Effector CD8-positive, alpha-beta T cell (primary cell): ENCODE measurements at regions not wholly inside any gene's neighbourhood (a gene's known extent, or its start where the extent isn't known, plus 50 kb on each side); places are given as distances from the start of the nearest gene placed in this dataset.
"Not testable (repeated sequence)": the region's sequence is repeated elsewhere in the genome, so short reads cannot be mapped to it uniquely, and the experiment has no call there.

Experiments used
- DNase-seq: peaks from one replicate; lab custom pipeline; 2025; lab: John Stamatoyannopoulos, UW

DNA sequence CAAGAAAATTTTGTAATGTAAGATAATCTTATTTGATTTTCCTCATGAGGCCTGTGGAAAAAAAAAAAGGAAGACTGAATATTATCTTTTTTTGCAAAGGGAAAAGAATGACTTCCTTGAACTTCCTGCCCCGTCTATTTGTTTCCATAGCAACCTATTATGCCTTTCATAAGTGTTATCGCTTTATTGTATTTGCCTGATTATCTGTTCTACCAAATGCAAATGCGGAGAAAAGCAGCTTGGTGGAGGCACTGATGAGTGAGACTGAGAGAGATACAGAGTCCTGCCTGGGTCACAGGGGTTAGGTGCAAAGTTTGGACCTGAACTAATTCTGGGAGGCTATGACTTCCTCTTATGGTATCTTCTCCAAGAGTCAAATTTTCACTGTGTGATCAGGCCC is 334.0 kb upstream of the KCNMB2 start:
- DNase-seq, result no peak

DNA sequence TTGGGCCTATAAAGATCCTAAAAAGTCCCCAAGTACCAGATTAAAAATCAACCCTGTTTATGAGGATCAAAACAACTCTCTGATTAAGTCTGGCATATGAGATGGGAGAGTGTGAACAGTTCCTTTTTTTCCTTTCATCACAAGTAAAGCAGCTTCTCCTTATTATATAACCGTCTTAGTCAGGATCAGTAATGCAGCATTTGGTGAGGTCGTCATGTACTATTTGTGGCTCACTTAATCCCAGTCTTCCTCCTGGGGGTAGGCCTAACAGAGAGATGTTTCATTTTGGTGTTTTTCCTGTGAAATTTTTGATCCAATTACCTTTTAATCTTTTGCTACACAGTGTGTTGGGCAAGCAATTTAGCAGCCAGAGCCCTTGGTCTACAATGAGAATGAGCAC is 333.1 kb upstream of the KCNMB2 start:
- DNase-seq, result no peak

DNA sequence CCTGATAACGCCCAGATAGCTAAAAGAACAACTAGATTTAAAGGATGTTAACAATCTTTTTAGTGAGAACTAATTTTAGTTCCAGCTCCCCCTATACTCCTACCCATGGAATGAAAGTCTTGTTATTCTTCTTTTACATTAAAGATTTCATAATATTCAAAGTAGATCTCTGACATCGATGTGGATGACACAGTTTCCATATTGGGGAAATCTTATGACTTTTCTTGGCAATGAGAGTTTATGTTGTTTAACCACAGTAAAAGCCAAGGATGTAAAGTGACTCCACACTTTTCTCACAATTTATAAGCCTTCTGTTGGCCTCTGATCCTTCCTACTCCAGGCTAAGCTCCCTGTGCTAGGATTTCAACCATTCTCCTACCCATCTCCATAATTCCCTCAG is 332.6 kb upstream of the KCNMB2 start:
- DNase-seq, result no peak

DNA sequence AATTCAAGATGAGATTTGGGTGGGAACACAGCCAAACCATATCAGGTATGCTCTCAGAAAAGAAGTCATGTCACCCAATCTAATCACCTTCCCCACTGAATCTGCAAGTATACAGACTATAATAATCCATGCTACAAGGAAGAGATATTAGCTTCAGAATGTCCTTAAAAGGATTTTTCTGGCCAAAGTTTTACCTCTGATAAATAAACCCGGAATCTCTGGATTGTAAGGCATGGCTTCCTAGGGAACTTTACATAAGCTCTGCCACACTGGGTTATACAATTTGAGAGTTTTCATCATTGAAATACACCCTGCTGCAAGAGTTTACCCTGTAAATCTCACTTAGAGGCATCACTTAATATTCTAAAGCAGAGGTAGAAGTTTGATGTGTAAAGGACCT is 330.5 kb upstream of the KCNMB2 start:
- DNase-seq, result no peak

DNA sequence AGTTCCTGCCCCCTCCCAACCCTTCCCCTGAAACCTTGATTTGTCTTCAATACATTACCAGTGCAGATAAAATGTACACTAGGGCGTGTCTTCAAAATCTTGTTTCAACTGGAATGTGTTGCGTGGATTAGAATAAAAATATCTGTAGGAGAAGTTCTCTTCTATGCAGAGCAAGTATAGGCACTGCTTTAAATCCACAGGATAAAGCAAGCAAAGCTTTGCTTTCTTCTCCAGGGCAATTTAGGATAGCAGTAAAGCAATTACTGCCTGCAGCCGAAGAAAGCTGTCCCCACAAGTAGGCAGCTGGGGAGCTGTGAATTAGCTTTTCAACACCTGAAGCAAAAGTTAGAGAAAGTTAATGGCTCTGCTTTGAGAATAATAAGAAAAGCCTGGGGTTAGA is 329.7 kb upstream of the KCNMB2 start:
- DNase-seq, result no peak

DNA sequence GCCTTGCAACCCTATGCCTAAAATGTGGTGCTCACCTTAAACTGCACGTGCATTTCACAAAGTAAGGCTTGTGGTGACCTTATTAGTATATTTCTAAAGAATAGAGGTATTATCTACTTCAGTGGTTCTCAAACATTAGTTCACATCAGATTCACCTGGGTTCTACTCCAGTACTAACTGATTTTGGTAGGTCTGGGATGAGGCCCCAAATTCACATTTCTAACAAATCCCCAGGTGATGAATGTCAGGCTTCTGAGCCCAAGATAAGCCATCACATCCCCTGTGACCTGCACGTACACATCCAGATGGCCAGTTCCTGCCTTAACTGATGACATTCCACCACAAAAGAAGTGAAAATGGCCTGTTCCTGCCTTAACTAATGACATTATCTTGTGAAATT is 329.1 kb upstream of the KCNMB2 start:
- DNase-seq, result not testable (repeated sequence)

DNA sequence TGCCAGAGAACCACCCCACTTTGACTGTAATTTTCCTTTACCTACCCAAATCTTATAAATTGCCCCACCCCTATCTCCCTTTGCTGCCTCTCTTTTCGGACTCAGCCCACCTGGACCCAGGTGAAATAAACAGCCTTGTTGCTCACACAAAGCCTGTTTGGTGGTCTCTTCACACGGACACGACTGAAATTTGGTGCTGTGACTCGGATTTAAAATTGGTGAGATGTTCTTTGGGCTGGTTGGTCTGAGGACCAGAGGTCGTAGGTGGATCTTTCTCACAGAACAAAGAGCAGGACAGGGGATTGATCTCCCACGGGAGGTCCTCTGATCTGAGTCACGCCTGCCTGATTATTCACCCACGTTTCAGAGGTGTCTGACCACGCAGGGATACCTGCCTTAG is 328.6 kb upstream of the KCNMB2 start:
- DNase-seq, result not testable (repeated sequence)

DNA sequence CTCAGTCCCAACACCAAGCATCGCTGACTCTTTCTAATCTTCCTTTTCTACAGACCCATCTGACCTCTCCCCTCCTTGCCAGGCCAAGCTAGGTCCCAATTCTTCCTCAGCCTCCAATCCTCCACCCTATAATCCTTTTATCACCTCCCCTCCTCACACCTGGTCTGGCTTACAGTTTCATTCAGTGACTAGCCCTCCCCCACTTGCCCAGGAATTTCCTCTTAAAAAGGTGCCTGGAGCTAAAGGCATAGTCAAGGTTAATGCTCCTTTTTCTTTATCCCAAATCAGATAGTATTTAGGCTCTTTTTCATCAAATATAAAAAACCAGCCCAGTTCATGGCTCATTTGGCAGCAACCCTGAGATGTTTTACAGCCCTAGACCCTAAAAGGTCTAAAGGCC is 327.1 kb upstream of the KCNMB2 start:
- not testable (repeated sequence) for DNase-seq

DNA sequence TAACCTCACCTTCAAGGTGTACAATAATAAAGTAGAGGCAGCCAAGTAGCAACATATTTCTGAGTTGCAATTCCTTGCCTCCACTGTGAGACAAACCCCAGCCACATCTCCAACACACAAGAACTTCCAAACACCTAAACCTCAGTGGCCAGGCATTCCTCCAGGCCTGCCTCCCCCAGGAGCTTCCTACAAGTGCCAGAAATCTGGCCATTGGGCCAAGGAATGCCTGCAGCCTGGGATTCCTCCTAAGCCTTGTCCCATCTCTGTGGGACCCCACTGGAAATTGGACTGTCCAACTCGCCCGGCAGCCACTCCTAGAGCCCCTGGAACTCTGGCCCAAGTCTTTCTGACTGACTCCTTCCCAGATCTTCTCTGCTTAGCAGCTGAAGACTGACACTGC is 326.6 kb upstream of the KCNMB2 start:
- DNase-seq, result not testable (repeated sequence)

DNA sequence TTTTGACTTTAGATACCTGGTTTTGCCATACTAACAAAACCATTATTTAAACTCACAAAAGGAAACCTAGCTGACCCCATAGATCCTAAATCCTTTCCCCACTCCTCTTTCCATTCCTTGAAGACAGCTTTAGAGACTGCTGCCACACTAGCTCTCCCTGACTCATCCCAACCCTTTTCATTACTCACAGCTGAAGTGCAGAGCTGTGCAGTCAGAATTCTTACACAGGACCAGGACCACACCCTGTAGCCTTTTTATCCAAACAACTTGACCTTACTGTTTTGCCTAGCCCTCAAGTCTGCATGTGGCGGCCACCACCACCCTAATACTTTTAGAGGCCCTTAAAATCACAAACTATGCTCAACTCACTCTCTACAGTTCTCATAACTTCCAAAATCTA is 325.1 kb upstream of the KCNMB2 start:
- not testable (repeated sequence) for DNase-seq

DNA sequence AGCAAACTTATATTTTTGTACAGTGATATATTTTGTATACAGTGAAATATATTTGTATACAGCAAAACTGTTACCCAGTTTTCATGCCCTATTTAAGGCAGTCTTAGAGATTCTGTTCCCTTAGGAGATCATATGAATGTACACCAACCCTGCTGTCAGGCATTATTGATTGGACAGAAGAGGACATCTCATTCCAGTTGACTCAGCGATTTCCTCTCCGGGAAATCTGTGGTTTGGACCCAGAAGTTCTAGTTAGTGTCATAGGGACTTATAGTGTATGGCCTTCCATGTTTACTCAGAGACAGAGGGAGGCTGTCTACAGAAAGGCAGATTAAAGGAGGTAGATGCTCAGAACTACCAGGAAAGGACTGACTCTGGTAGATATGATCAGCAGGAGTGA is 318.8 kb upstream of the KCNMB2 start:
- no peak for DNase-seq

DNA sequence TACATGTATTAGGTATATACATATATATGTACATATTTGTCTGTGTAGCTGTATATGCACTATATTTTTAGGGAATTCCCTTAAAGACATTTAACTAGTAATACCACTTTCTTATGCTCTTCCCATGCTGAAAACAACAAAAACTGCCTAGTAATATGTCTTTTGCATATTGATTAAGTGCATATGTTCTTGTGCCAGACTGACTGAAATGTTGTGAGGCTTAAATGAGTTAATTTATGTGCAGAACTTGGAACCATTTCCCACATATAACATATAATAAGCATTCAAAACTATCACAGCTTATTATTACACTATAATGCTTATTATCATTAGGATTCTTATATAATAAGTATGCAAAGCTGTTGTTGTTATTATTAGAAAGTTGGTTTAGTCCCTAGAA is 318.0 kb upstream of the KCNMB2 start:
- DNase-seq, result no peak

DNA sequence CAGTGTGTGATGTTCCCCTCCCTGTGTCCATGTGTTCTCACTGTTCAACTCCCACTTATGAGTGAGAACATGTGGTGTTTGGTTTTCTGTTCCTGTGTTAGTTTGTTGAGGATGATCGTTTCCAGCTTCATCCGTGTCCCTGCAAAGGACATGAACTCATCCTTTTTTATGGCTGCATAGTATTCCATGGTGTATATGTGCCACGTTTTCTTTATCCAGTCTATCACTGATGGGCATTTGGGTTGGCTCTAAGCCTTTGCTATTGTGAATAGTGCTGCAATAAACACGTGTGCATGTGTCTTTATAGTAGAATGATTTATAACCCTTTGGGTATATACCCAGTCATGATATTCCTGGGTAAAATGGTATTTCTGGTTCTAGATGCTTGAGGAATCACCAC is 316.6 kb upstream of the KCNMB2 start:
- DNase-seq, result not testable (repeated sequence)

DNA sequence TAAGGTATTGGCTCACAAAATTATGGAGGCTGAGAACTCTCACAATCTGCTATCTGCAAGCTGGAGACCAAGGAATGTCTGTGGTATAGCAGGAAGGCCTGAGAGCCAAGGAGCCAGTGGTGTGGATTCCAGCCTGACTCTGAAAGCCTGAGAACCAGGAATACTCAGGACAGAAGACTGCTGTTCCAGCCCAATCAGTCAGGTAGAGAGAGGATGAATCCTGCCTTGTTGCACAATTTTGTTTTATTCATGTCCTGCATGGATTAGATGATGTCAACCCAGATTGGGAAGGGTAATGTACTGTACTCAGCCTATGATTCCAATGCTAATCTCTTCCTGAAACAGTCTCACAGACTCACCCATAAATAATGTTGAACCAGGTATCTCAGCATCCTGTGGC is 312.4 kb upstream of the KCNMB2 start:
- DNase-seq, result no peak

DNA sequence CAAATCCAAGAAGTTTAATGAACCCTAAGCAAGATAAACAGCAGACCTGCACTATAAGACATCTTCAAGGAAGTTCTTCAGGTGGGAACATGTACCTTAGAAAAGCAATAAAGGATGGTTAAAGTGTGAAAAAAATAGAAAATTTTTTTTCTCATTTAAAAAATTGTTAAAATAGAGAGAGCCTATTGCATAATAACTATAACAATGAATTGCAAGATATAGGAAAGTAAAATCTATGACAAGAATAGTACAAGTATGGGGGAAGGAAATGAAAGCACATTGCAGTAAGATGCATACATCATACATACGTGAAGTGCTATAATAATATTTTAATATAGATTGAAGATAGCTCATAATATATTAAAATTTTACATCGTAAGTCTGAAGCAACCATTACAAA is 310.1 kb upstream of the KCNMB2 start:
- DNase-seq, result no peak

DNA sequence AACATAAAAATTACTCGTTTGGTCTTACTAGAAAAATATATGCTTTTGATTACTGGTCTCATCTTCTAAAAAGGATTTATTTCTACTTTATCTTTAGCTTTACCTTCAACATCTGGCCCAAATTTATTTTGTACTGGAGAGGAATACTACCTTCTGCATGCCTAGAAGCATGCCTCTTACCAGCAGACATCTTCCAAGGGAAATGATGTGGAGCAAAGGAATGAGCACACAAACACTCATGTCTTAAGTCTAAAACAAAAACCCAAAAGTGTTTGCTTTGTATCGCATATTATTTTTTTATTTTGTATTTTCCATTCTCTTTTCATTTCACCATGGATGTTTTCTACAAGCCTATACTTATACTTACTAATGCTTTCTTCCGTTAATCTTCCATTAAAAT is 304.6 kb upstream of the KCNMB2 start:
- no peak for DNase-seq

DNA sequence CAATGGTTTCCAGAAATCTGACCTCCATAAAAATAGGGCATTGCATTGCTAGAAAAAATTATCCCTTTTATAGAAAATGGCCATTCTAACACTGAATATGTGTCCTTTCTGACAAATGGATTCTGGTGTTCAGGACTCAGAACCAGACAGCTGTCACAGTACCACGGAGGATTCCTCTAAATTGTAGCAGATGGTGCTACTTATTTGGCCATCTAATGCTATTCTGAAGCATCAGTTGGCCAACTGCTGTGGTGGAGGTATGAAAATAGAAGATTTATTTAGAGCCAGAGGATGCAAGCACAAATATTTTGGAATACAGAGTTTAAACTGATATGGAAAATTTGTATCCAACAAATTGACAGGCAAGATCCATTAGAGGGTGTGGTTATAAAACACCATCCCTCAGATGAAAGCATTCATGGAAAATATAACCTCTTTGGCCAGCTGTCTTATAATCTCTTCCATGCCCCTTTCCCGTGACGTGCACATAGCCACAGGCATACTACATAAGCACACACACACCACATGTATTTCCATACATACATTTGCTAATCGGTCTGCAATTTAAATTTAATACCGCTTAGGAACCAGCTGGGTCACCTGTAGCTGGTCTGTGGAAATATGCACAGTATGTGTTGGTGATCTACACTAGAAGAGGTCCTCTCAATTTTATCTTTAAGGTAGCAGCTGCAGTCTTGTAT is 302.7 kb upstream of the KCNMB2 start:
- DNase-seq, result no peak

DNA sequence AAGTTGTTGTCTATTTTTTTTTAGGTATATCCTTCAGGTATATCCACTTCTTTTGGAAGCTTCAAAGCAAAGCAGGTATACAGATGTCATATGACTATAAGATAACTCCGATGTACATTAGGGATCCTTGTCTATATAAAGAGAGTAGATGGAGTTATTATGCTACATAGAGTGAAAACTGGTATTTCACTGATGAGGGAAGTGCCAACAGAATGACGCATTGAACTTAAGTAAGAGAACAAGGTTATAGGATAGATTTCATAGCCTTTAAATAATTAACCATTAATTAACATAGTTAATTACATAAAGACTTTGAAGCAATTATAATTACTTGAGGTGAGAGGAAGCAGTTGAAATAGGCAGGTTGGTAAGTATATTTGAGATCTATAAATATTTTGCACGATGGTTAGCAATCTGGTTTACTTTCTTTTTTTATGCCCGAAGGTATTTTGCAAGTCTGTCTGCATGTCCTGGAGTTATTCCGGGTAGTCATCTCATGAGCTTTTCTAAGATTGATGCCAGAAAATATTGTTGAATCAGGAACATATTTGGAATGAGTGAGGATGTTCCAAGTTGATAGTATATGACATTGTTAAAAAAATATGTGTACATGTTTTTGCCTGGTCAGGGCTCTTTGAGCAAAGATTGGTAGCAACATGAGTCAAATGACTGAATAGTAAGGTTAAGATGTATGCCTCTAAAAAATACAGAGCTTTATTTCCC is 299.5 kb upstream of the KCNMB2 start:
- DNase-seq, result no peak

DNA sequence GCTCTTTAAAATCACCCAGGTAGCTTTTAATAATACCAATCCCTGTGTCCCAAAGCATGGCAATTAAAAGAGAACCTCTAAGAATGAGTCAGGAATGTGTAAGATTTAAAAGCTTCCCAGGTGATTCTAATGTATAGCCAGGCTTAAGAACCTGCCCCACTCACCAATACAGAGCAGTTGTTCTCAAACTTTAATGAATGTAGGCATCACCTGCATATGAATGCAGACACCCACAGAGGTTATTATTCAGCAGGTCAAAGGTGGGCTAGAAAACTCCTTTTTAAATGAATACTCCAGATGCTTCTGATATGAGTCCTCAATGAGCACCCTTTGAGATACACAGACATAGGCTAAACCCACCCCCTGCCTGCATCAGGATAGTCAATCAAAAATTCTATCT is 298.1 kb upstream of the KCNMB2 start:
- no peak for DNase-seq

DNA sequence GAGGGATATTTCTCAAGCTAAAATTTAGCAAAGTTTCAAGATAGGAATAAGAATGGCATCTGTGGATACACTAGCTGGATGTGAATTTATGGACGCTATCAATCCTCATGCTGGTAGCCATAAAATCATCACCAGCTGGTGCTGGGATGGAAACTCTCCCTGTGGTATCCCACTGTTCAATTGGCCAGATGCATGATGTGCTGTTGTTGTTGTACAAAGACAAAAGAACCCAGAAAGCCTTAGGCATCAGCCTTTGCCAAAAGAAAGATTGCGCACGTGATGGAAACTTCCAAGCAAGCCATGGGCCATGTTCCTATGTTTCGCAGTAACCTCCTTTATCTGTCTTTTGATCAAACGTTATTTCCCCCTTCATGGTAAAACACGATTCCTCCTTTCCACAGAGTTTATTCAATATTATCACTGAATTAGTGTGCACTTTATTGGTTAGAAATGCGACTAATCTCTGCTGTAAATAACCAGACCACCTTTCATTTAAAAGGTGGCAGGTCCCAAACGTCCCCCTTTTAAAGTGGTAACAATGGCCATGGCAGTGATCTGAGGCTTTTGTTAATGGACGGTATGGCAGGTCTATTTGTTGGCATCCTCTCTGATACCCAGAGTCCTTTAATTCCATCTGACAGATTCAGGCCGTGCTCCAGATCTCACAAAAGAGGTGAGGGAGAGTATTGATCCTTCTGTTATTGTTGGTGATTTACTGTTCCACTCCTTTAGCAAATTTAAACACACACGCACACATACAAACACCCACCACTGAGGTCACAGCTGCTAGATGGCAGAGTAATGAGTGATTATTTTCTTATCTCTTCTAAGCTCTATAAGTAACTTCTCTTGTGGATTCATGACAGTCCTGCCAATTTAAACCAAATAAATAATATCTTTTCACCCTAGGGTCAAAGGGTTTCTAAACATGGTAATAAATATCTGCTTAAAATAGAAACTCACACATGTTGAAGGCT is 291.2 kb upstream of the KCNMB2 start:
- DNase-seq, result no peak

DNA sequence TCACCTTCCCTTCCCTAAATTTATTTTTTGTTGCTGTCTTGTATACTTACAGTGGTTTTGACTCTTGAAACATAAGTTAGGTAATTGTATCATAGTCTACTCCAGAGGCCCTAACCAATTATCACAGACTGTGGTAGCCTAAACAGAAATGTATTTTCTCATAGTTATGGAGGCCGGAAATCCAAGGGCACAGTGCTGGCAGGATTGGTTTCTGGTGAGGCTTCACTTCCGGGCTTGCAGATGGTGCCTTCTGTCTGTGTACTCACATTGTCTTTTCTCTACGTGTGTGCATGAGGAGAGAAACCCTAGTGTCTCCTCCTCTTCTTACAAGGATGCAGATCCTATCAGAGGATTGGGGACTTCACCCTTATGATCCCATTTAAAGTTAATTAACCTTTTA is 290.2 kb upstream of the KCNMB2 start:
- no peak for DNase-seq

DNA sequence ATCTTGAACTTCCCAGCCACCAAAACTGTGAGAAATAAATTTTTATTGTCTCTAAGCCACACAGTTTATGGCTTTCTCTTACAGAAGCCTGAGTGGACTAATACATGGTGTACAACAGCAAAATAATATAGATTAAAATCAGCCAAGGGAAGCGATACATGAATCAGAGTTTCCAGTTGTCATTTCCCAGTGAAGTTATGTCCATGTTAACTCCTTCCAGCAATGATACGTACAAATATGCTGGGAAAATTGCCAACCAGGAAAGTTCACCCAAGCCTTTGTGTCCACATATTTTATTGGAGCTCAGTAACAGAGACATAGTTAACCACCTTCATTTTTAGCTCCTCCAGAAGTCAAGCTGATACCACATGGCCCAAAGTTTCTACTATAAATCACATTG is 280.9 kb upstream of the KCNMB2 start:
- no peak for DNase-seq

DNA sequence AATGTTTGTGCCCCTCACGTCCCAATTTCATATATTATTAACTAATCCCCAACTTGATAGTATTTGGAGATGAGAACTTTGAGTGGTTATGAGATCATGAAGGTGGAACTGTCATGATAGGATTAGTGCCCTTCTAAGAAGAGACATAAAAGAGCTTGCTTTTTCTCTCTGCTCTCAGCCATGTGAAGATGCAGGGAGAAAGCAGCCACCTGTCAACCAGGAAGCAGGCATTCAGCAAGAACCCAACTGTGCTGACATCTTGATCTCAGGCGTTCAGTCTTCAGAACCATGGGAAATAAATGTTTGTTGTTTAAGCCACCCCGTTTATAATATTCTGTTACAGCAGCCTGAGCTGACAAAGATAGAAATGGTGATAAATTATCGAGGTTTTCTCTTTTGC is 278.7 kb upstream of the KCNMB2 start:
- DNase-seq, result no peak
